B cell (primary cell): ENCODE measurements at regions not wholly inside any gene's neighbourhood (a gene's known extent, or its start where the extent isn't known, plus 50 kb on each side); places are given as distances from the start of the nearest gene placed in this dataset.

Source experiments
- CTCF ChIP-seq: fragments of 200-600 bp; IDR thresholded peaks from one replicate; pipeline ENCODE4 v1.8.0; 2022; ENCODE audit warnings: antibody characterized with exemption, mild to moderate bottlenecking
- EZH2 ChIP-seq: IDR thresholded peaks from 2 replicates; pipeline ENCODE4 v1.6.1; 2012; ENCODE audit warnings: borderline replicate concordance, low read depth, mild to moderate bottlenecking, moderate library complexity, low read length; ENCODE audit not compliant: insufficient read depth, poor library complexity, severe bottlenecking

- TF ChIP-seq CTCF = no peak
- no peak for TF ChIP-seq EZH2
These were observed 193.2 kb upstream of the HS6ST1 start for GRCh38 chr2:128511731-128512378.
